ENCODE measurements at regions not wholly inside any gene's neighbourhood (a gene's known extent, or its start where the extent isn't known, plus 50 kb on each side); places are given as distances from the start of the nearest gene placed in this dataset.

GRCh38 chr3:22704571-22705354 is 498.4 kb upstream of the UBE2E2 start:
- Histone ChIP-seq H3K4me3 (replicated peaks in 1 of 3; ENCODE audit: insufficient read depth in 1 of 3, low read depth in 2 of 3, low read length in 3 of 3) (no peak overlapping the region), H3K9me3 (ENCODE audit: low read length) (peaks cover 36% of the 10 kb centered on the region), H3K4me2 (ENCODE audit: low read depth, low read length) (no peak overlapping the region), H3K9ac (ENCODE audit: insufficient read depth, low read depth, low read length) (no peak overlapping the region), H4K20me1 (ENCODE audit: insufficient read depth, low read length) (no peaks in the 10 kb centered on the region), H3K27me3 (ENCODE audit: control insufficient read depth in 1 of 2, insufficient read depth in 2 of 2, low read length in 2 of 2) (no peaks in the 10 kb centered on the region), H3K36me3 (replicated peaks in 1 of 2; ENCODE audit: control insufficient read depth in 1 of 2, insufficient read depth in 2 of 2, low read length in 2 of 2) (no peaks in the 10 kb centered on the region), H3K27ac (ENCODE audit: extremely low read length, insufficient read depth, low read length) (no peak overlapping the region), H3K79me2 (ENCODE audit: insufficient read depth, low read length) (no peaks in the 10 kb centered on the region), H3K4me1 (ENCODE audit: insufficient read depth, low read length) (no peaks in the 10 kb centered on the region), H2AFZ (ENCODE audit: low read length) (no peak overlapping the region)
- intact Hi-C loops (cut with micrococcal nuclease; ENCODE audit: unreplicated experiment) (no loop called here), in situ Hi-C loops (cut with HindIII; ENCODE audit: extremely low pct_ligation_motif_present, low pct_unique_long_range_greater_than_20kb) (no loop called here)
- ATAC-seq (no peak), FAIRE-seq (no peak), DNase-seq (ENCODE audit: low spot score) (no peak)
- WGBS (ENCODE audit: low lambda C conversion rate) = 12% methylated on average over 6 of the region's 6 CpGs
- no TSS peak for BruUV-seq (replicated peaks)
- no peak for TF ChIP-seq SYNCRIP (IDR thresholded peaks at IDR 0.05; ENCODE audit: insufficient read depth, low read depth, low read length)
- TF ChIP-seq ZNF20 (CRISPR knock-in tag; IDR thresholded peaks at IDR 0.05) = no peak
- TF ChIP-seq MED1 (CRISPR knock-in tag; IDR thresholded peaks at IDR 0.05) = no peak
- TF ChIP-seq HDAC1 (CRISPR knock-in tag; IDR thresholded peaks at IDR 0.05) = no peak
- no peak for TF ChIP-seq ZNF547 (CRISPR knock-in tag; IDR thresholded peaks at IDR 0.05)
- TF ChIP-seq ZIK1 (CRISPR knock-in tag; IDR thresholded peaks at IDR 0.05; ENCODE audit: borderline replicate concordance, low read depth) = no peak
- no peak for TF ChIP-seq ZNF329 (CRISPR knock-in tag; IDR thresholded peaks at IDR 0.05; ENCODE audit: low read depth)
- TF ChIP-seq USF2 (IDR thresholded peaks at IDR 0.05; ENCODE audit: low read depth, low read length) = no peak
- TF ChIP-seq USF2 (CRISPR knock-in tag; IDR thresholded peaks at IDR 0.05; ENCODE audit: borderline replicate concordance) = no peak
- TF ChIP-seq KDM4B (CRISPR knock-in tag; IDR thresholded peaks at IDR 0.05) = no peak
- no peak for TF ChIP-seq SP140L (CRISPR knock-in tag; IDR thresholded peaks at IDR 0.05; ENCODE audit: borderline replicate concordance)
- no peak for TF ChIP-seq ZNF577 (CRISPR knock-in tag; IDR thresholded peaks at IDR 0.05; ENCODE audit: borderline replicate concordance, low read depth)
- TF ChIP-seq ATM (IDR thresholded peaks at IDR 0.05; ENCODE audit: borderline replicate concordance) = no peak
- TF ChIP-seq FOXJ3 (CRISPR knock-in tag; IDR thresholded peaks at IDR 0.05; ENCODE audit: borderline replicate concordance) = no peak
- no peak for TF ChIP-seq CEBPG (CRISPR knock-in tag; IDR thresholded peaks at IDR 0.05)
- no peak for TF ChIP-seq MXD1 (CRISPR knock-in tag; IDR thresholded peaks at IDR 0.05)
- TF ChIP-seq ZNF597 (CRISPR knock-in tag; IDR thresholded peaks at IDR 0.05) = no peak
- no peak for TF ChIP-seq ZSCAN12 (CRISPR knock-in tag; IDR thresholded peaks at IDR 0.05)
- ChIA-PET CTCF (ENCODE audit: low intra/inter-chr PET ratio, low total read pairs) (no interaction called here), POLR2A (no interaction called here)

Data from HepG2 (cell line).